Uterus (tissue), 2 donors: ENCODE measurements at regions not wholly inside any gene's neighbourhood (a gene's known extent, or its start where the extent isn't known, plus 50 kb on each side); places are given as distances from the start of the nearest gene placed in this dataset.

Experiments
- POLR2A ChIP-seq, 2 donors: fragments of 450-650 bp; IDR thresholded peaks; one replicate each; pipeline ENCODE4 v1.6.1; 2016; ENCODE audit warnings: antibody characterized with exemption in 2 of 2, mild to moderate bottlenecking in 1 of 2, moderate library complexity in 1 of 2
- TF ChIP-seq, protein P1 (sequence below), 4 experiments: fragments of 200-600 bp in 2 of 4; fragments of 450-650 bp in 2 of 4; sonication (generic) in 2 of 4; IDR thresholded peaks; one replicate each; pipeline ENCODE4 v1.5.1; 2016 to 2019; ENCODE audit warnings: antibody characterized with exemption in 4 of 4, mild to moderate bottlenecking in 2 of 4, moderate library complexity in 1 of 4

DNA sequence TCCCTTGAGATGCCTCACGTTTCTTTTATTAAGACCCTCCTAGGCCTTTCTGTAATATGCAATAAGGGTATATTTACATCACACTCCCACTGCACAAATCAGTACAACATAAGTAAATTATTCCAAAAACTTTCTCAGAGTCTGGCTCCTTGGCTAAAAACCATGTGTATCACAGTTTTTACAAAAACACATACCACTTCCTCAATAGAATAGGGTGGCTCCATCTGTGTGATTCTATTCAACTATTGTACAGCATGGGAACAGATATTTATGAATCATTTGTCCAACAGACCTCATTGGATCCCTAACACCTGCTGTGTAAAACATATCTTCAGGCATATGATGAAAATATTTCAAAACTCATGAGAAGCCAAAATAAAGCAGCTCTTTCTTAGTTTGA lies 502.7 kb downstream of the EFNA5 start:
- TF ChIP-seq, protein P1, sequence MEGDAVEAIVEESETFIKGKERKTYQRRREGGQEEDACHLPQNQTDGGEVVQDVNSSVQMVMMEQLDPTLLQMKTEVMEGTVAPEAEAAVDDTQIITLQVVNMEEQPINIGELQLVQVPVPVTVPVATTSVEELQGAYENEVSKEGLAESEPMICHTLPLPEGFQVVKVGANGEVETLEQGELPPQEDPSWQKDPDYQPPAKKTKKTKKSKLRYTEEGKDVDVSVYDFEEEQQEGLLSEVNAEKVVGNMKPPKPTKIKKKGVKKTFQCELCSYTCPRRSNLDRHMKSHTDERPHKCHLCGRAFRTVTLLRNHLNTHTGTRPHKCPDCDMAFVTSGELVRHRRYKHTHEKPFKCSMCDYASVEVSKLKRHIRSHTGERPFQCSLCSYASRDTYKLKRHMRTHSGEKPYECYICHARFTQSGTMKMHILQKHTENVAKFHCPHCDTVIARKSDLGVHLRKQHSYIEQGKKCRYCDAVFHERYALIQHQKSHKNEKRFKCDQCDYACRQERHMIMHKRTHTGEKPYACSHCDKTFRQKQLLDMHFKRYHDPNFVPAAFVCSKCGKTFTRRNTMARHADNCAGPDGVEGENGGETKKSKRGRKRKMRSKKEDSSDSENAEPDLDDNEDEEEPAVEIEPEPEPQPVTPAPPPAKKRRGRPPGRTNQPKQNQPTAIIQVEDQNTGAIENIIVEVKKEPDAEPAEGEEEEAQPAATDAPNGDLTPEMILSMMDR (IDR thresholded peaks at IDR 0.05): no peak
- TF ChIP-seq POLR2A (IDR thresholded peaks at IDR 0.05): no peak
